NCI-H2196 (cell line): ENCODE measurements at regions not wholly inside any gene's neighbourhood (a gene's known extent, or its start where the extent isn't known, plus 50 kb on each side); places are given as distances from the start of the nearest gene placed in this dataset.

Source experiments
- DNase-seq: peaks from one replicate; lab custom pipeline; 2025; ENCODE audit not compliant: unreplicated experiment; lab: John Stamatoyannopoulos, UW

GRCh38 chr2:20111311-20112131 lies 60.1 kb upstream of the LAPTM4A start:
- DNase-seq = no peak

GRCh38 chr2:20110876-20111275 lies 59.4 kb upstream of the LAPTM4A start:
- DNase-seq = no peak

GRCh38 chr2:20110383-20110782 lies 59.0 kb upstream of the LAPTM4A start:
- DNase-seq = no peak

GRCh38 chr2:20108655-20109396 lies 57.4 kb upstream of the LAPTM4A start:
- DNase-seq = no peak

GRCh38 chr2:20107776-20108175 lies 56.3 kb upstream of the LAPTM4A start:
- DNase-seq = no peak

- no peak for DNase-seq
Observed at GRCh38 chr2:20107352-20107751, 55.9 kb upstream of the LAPTM4A start.

DNA sequence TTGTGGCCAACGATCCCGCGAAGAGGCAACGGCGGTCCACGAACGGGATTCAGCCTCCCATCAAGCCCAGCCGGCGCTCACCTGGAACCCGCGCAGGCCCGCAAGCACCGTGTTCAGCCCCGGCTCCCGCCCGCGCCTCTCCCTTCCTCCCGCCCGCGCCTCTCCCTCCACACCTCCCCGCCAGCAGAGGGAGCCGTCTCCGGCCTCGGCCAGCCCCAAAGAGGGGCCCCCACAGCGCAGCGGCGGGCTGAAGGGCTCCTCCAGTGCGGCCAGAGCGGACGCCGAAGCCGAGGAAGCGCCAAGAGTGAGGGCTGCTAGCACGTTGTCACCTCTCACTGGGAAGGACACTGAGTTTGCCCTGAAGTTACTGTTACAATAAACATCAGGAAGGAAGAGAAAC lies 55.3 kb upstream of the LAPTM4A start:
- DNase-seq = no peak

DNA sequence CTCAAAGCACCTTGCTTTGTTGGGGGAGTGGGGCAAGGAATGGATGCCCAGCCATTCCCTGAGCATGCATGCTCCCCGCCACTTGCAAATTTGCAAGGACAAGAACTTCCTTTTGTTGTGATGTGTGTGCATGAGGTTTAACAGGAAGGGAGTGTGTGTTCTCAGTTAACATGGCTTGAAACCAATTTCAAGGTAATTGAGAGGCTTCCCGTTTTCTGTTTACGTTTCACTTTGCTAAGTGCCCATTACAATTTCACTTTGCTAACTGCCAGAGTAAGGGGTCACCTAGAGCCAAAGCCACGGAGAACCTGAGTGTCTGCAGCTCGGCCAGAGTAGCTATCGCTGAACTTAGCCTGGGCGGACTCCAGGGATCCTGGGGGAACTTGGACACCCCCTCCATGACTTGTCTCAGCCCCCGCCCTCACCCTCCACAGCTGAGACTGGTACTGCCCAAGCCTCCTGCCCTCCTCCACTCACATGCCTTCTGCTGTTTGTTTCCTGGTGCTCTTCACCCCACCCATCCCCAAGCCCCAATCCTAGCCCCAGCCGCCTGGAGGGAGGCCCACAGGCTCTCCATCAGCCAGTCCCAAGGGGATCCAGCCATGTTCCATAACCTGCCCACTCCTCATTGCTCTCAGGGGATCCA lies 53.6 kb upstream of the LAPTM4A start:
- DNase-seq = peak; percentile 38

DNA sequence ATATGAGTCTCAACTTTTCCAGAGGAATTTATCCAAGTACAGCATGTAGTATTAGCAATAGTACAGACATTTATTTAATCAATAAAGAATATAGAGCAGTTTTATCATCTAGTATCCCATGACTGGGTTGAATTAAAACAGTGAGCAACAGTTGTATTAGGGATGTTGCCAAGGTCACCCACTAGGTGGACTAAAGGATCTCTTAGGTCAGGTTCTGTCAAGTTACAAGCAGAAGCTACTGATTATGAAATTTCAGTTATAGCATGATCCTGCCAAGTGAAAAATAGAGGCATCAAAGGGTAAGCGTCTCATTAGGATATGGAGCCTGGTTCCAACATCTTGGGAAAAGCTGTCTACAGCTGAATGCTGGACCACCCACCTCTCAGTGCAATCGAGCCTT lies 52.1 kb upstream of the LAPTM4A start:
- peak; percentile 43 for DNase-seq
